H1 (cell line): ENCODE measurements at regions not wholly inside any gene's neighbourhood (a gene's known extent, or its start where the extent isn't known, plus 50 kb on each side); places are given as distances from the start of the nearest gene placed in this dataset.

Experiments
- CTCF ChIA-PET: fragments of 300-600 bp; sonication (Branson Sonifier 250); formaldehyde crosslinking; loops from one replicate; lab custom pipeline; 2021; ENCODE audit not compliant: partially characterized antibody; lab: Charles Lee
- POLR2A ChIA-PET: fragments of 300-600 bp; sonication (Branson Sonifier 250); formaldehyde crosslinking; loops from one replicate; lab custom pipeline; 2021; ENCODE audit warnings: inconsistent platforms; ENCODE audit not compliant: partially characterized antibody; lab: Charles Lee
- DNase-seq, 2 experiments: peaks; one replicate each; pipeline versions ENCODE4 v3.0.0 to v3.0.0-alpha.2; 2010 to 2022; ENCODE audit warnings: low spot score in 2 of 2, low read depth in 1 of 2, mixed read lengths in 1 of 2
- FAIRE-seq: peaks from 2 replicates; lab custom pipeline; 2011; peaks lifted over from hg19 to GRCh38; lab: Jason Lieb, UNC
- H2AFZ ChIP-seq: 2 replicates; pipeline ENCODE4 v1.8.1; 2012; ENCODE audit warnings: low read length, inconsistent platforms
- H2AK5ac ChIP-seq: 2 replicates; pipeline ENCODE4 v1.6.1; 2013; ENCODE audit warnings: low read depth, low read length
- H2BK120ac ChIP-seq: replicated peaks from 2 replicates; pipeline ENCODE3; 2013; ENCODE audit warnings: low read depth, low read length, inconsistent platforms
- H2BK12ac ChIP-seq: 2 replicates; pipeline ENCODE4 v1.6.1; 2013; ENCODE audit warnings: low read depth, low read length
- H2BK15ac ChIP-seq: 2 replicates; pipeline ENCODE4 v1.6.1; 2013; ENCODE audit warnings: low read length
- H2BK20ac ChIP-seq: 2 replicates; pipeline ENCODE4 v1.6.1; 2013; ENCODE audit warnings: low read length
- H2BK5ac ChIP-seq: 2 replicates; pipeline ENCODE4 v1.6.1; 2013; ENCODE audit warnings: low read depth, low read length
- H3K14ac ChIP-seq: 2 replicates; pipeline ENCODE4 v1.6.1; 2013; ENCODE audit warnings: inconsistent platforms; ENCODE audit not compliant: insufficient read length
- H3K18ac ChIP-seq: 2 replicates; pipeline ENCODE4 v1.6.1; 2013; ENCODE audit warnings: low read length; ENCODE audit errors: extremely low read depth
- H3K23ac ChIP-seq: 2 replicates; pipeline ENCODE4 v1.6.1; 2013; ENCODE audit warnings: inconsistent platforms; ENCODE audit not compliant: insufficient read length
- H3K23me2 ChIP-seq: 2 replicates; pipeline ENCODE4 v1.6.1; 2013; ENCODE audit warnings: low read depth, low read length
- H3K27ac ChIP-seq: 2 replicates; pipeline ENCODE4 v1.6.1; 2011; ENCODE audit warnings: low read depth, low read length, inconsistent platforms
- H3K27me3 ChIP-seq, 4 experiments: replicated peaks in 1 of 4; 1 replicate in 1 of 4; 2 replicates in 3 of 4; pipeline versions ENCODE4 v1.6.1 to v1.8.1; 2011 to 2013; ENCODE audit warnings: low read length in 3 of 4, mild to moderate bottlenecking in 3 of 4, inconsistent platforms in 2 of 4, mixed read lengths in 2 of 4, moderate library complexity in 1 of 4; ENCODE audit not compliant: control insufficient read depth in 3 of 4, insufficient read depth in 3 of 4; ENCODE audit errors: extremely low read depth in 1 of 4
- H3K36me3 ChIP-seq, 4 experiments: 2 replicates each; pipeline versions ENCODE4 v1.6.1 to v1.8.1; 2011 to 2013; ENCODE audit warnings: mild to moderate bottlenecking in 4 of 4, low read length in 3 of 4, moderate library complexity in 2 of 4, control low read depth in 1 of 4, inconsistent platforms in 1 of 4; ENCODE audit not compliant: insufficient read depth in 4 of 4, control insufficient read depth in 2 of 4
- H3K4ac ChIP-seq: replicated peaks from 2 replicates; pipeline ENCODE3; 2013; ENCODE audit warnings: low read length, low read depth, mixed read lengths, inconsistent platforms; ENCODE audit not compliant: insufficient read length
- H3K4me1 ChIP-seq, 4 experiments: replicated peaks in 1 of 4; 1 replicate in 1 of 4; 2 replicates in 3 of 4; pipeline versions ENCODE4 v1.6.1 to v1.8.1; 2011 to 2013; ENCODE audit warnings: low read length in 3 of 4, inconsistent platforms in 2 of 4, mixed read lengths in 1 of 4; ENCODE audit not compliant: insufficient read depth in 4 of 4, control insufficient read depth in 3 of 4
- H3K4me2 ChIP-seq, 2 experiments: 2 replicates each; pipeline versions ENCODE4 v1.6.1 to v1.8.1; 2011 to 2013; ENCODE audit warnings: low read depth in 2 of 2, low read length in 2 of 2, control low read depth in 1 of 2, inconsistent platforms in 1 of 2, mild to moderate bottlenecking in 1 of 2; ENCODE audit not compliant: insufficient read depth in 1 of 2
- H3K4me3 ChIP-seq, 4 experiments: fragments of 200-600, 300-600 bp in 1 of 4; sonication (generic), shearing (Covaris generic), sonication (Bioruptor Twin) in 1 of 4; 2 replicates each; pipeline versions ENCODE4 v1.5.1 to v1.8.1; 2011 to 2016; ENCODE audit warnings: low read length in 4 of 4, low read depth in 3 of 4, control low read depth in 2 of 4, inconsistent platforms in 2 of 4, mild to moderate bottlenecking in 2 of 4, mixed read lengths in 1 of 4, moderate library complexity in 1 of 4; ENCODE audit not compliant: insufficient read depth in 2 of 4; ENCODE audit errors: extremely low read depth in 1 of 4
- H3K56ac ChIP-seq: replicated peaks from 2 replicates; pipeline ENCODE3; 2013; ENCODE audit warnings: low read depth, mild to moderate bottlenecking, mixed read lengths, low read length, inconsistent platforms; ENCODE audit not compliant: insufficient read length
- H3K79me1 ChIP-seq: 2 replicates; pipeline ENCODE4 v1.6.1; 2013; ENCODE audit warnings: low read depth, low read length, control low read depth
- H3K79me2 ChIP-seq, 2 experiments: 2 replicates each; pipeline versions ENCODE4 v1.6.1 to v1.8.1; 2012 to 2013; ENCODE audit warnings: low read length in 2 of 2, mild to moderate bottlenecking in 2 of 2, inconsistent platforms in 1 of 2; ENCODE audit not compliant: insufficient read depth in 2 of 2, control insufficient read depth in 1 of 2
- H3K9ac ChIP-seq, 4 experiments: replicated peaks in 1 of 4; 1 replicate in 1 of 4; 2 replicates in 3 of 4; pipeline versions ENCODE4 v1.6.1 to v1.8.1; 2011 to 2013; ENCODE audit warnings: low read depth in 3 of 4, low read length in 3 of 4, control low read depth in 2 of 4, mild to moderate bottlenecking in 2 of 4, moderate library complexity in 2 of 4, inconsistent platforms in 1 of 4; ENCODE audit errors: extremely low read depth in 1 of 4
- H3K9me3 ChIP-seq, 2 experiments: 2 replicates each; pipeline versions ENCODE4 v1.6.1 to v1.8.1; 2012 to 2013; ENCODE audit warnings: mild to moderate bottlenecking in 2 of 2, moderate library complexity in 2 of 2, control low read depth in 1 of 2, inconsistent platforms in 1 of 2, low read depth in 1 of 2, low read length in 1 of 2, mixed read lengths in 1 of 2; ENCODE audit not compliant: insufficient read depth in 2 of 2
- H4K20me1 ChIP-seq, 2 experiments: replicated peaks in 1 of 2; 2 replicates each; pipeline versions ENCODE3 to v1.8.1; 2011 to 2013; ENCODE audit warnings: inconsistent platforms in 2 of 2, low read length in 2 of 2, mild to moderate bottlenecking in 1 of 2; ENCODE audit not compliant: insufficient read depth in 2 of 2, control insufficient read depth in 1 of 2
- H4K5ac ChIP-seq: 2 replicates; pipeline ENCODE4 v1.6.1; 2013; ENCODE audit warnings: low read length, low read depth, mixed read lengths, inconsistent platforms; ENCODE audit not compliant: insufficient read length
- H4K8ac ChIP-seq: 2 replicates; pipeline ENCODE4 v1.8.0; 2013; ENCODE audit warnings: mild to moderate bottlenecking, moderate library complexity, low read length, inconsistent platforms; ENCODE audit not compliant: insufficient read depth; ENCODE audit errors: extremely low read depth
- H4K91ac ChIP-seq: replicated peaks from 2 replicates; pipeline ENCODE3; 2013; ENCODE audit warnings: low read length, mixed read lengths, inconsistent platforms; ENCODE audit not compliant: insufficient read length
- CREB1 ChIP-seq: IDR thresholded peaks from 2 replicates; pipeline ENCODE4 v1.6.1; 2012; ENCODE audit warnings: inconsistent platforms
- GABPA ChIP-seq: IDR thresholded peaks from 2 replicates; pipeline ENCODE4 v1.6.1; 2011; ENCODE audit warnings: mild to moderate bottlenecking, low read length, moderate library complexity, borderline replicate concordance; ENCODE audit not compliant: insufficient read depth
- KDM5A ChIP-seq: fragments of 200-600 bp; IDR thresholded peaks from 2 replicates; pipeline ENCODE4 v1.7.1; 2012; ENCODE audit warnings: mild to moderate bottlenecking, low read length, inconsistent platforms, mixed read lengths
- NANOG ChIP-seq: IDR thresholded peaks from 2 replicates; pipeline ENCODE4 v1.6.1; 2011; ENCODE audit warnings: low read length, low read depth, mild to moderate bottlenecking, inconsistent platforms; ENCODE audit not compliant: insufficient read depth, poor library complexity, severe bottlenecking
- POLR2A ChIP-seq, 2 experiments: IDR thresholded peaks; 1 replicate in 1 of 2; 2 replicates in 1 of 2; pipeline ENCODE4 v1.6.1; 2011; ENCODE audit warnings: low read depth in 2 of 2, low read length in 2 of 2, mild to moderate bottlenecking in 2 of 2; ENCODE audit errors: control extremely low read depth in 1 of 2
- RBBP5 ChIP-seq: IDR thresholded peaks from 2 replicates; pipeline ENCODE4 v1.7.1; 2012; ENCODE audit warnings: low read depth, mild to moderate bottlenecking, inconsistent platforms, low read length, moderate library complexity, borderline replicate concordance
- RFX5 ChIP-seq: IDR thresholded peaks from 2 replicates; pipeline ENCODE4 v1.6.1; 2011; ENCODE audit warnings: low read depth, low read length, improper control_type of control experiment, borderline replicate concordance
- SIX5 ChIP-seq: IDR thresholded peaks from 2 replicates; pipeline ENCODE4 v1.6.1; 2011; ENCODE audit warnings: mild to moderate bottlenecking, low read depth, low read length
- TBP ChIP-seq: IDR thresholded peaks from 2 replicates; pipeline ENCODE4 v1.6.1; 2011; ENCODE audit warnings: low read depth, low read length, improper control_type of control experiment
- TEAD4 ChIP-seq: IDR thresholded peaks from 2 replicates; pipeline ENCODE4 v1.6.1; 2012; ENCODE audit warnings: low read depth, low read length, inconsistent platforms, mixed read lengths
- WGBS, 2 experiments: shearing (Covaris generic) in 1 of 2; methylation state at CpG; one replicate each; pipeline versions ENCODE4 v1.1.6 to v1.1.7; 2013 to 2015; ENCODE audit warnings: low lambda C conversion rate in 2 of 2, mixed read lengths in 2 of 2, inconsistent platforms in 1 of 2, low coverage in 1 of 2, missing lambda C conversion rate in 1 of 2; ENCODE audit not compliant: insufficient replicate concordance in 2 of 2, insufficient coverage in 1 of 2, insufficient read length in 1 of 2; ENCODE audit errors: extremely low coverage in 1 of 2, missing lambda C conversion rate in 1 of 2; 5-methylcytosine and 5-hydroxymethylcytosine counted together

- H2BK20ac ChIP-seq: no peak overlapping the region
- no peak overlapping the region for H3K27ac ChIP-seq
- H2BK12ac ChIP-seq: no peak overlapping the region
- H4K8ac ChIP-seq: no peak overlapping the region
- no peak overlapping the region for H2AFZ ChIP-seq
- no peak overlapping the region for H2BK120ac ChIP-seq
- H2BK15ac ChIP-seq: no peak overlapping the region
- no peak overlapping the region for H2BK5ac ChIP-seq
- H3K4me2 ChIP-seq: no peak overlapping the region
- H3K4me3 ChIP-seq: no peak overlapping the region
- no peak overlapping the region for H4K5ac ChIP-seq
- no peak overlapping the region for H3K18ac ChIP-seq
- no peaks in the 10 kb centered on the region for H3K27me3 ChIP-seq
- ChIA-PET CTCF (no interaction called here), POLR2A (no interaction called here)
- H4K20me1 ChIP-seq: no peaks in the 10 kb centered on the region
- no peak overlapping the region for H3K56ac ChIP-seq
- no peaks in the 10 kb centered on the region for H3K79me1 ChIP-seq
- no peak overlapping the region for H4K91ac ChIP-seq
- no peak overlapping the region for H3K23ac ChIP-seq
- DNase-seq: no peak
- no peaks in the 10 kb centered on the region for H3K23me2 ChIP-seq
- WGBS, 2 experiments: 95% methylated on average over 4 of the region's 4 CpGs; no CpG with 5 or more reads in 1 of the 2 experiments
- no peak overlapping the region for H3K4ac ChIP-seq
- no peaks in the 10 kb centered on the region for H3K36me3 ChIP-seq
- H3K9me3 ChIP-seq: no peaks in the 10 kb centered on the region
- TF ChIP-seq SIX5: no peak
- TF ChIP-seq GABPA: no peak
- no peak for TF ChIP-seq RFX5
- TF ChIP-seq KDM5A: no peak
- no peak for TF ChIP-seq NANOG
- no peak for TF ChIP-seq TBP
- TF ChIP-seq RBBP5: no peak
- TF ChIP-seq POLR2A (IDR thresholded peaks at IDR 0.05; ENCODE audit: control extremely low read depth in 1 of 2, low read depth in 2 of 2, low read length in 2 of 2): no peak
- no peak for TF ChIP-seq TEAD4
- no peak for TF ChIP-seq CREB1
- TF ChIP-seq, all 59 proteins: peak for 0
- Histone ChIP-seq H2AK5ac (no peak overlapping the region), H3K79me2 (no peaks in the 10 kb centered on the region), H3K14ac (no peak overlapping the region), H3K4me1 (no peaks in the 10 kb centered on the region), H3K9ac (no peak overlapping the region)
- no peak for FAIRE-seq
These were observed 228.8 kb downstream of the SPCS3 start for GRCh38 chr4:176548571-176548970.
